CD14-positive monocyte (primary cell): ENCODE measurements at regions not wholly inside any gene's neighbourhood (a gene's known extent, or its start where the extent isn't known, plus 50 kb on each side); places are given as distances from the start of the nearest gene placed in this dataset.

ENCODE experiments used
- DNase-seq, 3 donors: peaks; one replicate each; pipeline ENCODE4 v3.0.0-alpha.2; 2011 to 2022
- H2AFZ ChIP-seq: 2 replicates; pipeline ENCODE4 v1.6.0; 2012; ENCODE audit warnings: mild to moderate bottlenecking, low read depth, low read length, inconsistent platforms; ENCODE audit not compliant: insufficient read depth, poor library complexity, severe bottlenecking
- H3K27ac ChIP-seq, 2 donors: 1 replicate in 1 of 2; 2 replicates in 1 of 2; pipeline ENCODE4 v1.5.1; 2012 to 2013; ENCODE audit warnings: low read length in 2 of 2, control low read depth in 1 of 2, inconsistent platforms in 1 of 2, low read depth in 1 of 2, mild to moderate bottlenecking in 1 of 2
- H3K27me3 ChIP-seq, 2 donors: one replicate each; pipeline versions ENCODE4 v1.6.0 to v1.6.1; 2011 to 2013; ENCODE audit warnings: low read length in 2 of 2; ENCODE audit not compliant: control insufficient read depth in 2 of 2, insufficient read depth in 2 of 2
- H3K36me3 ChIP-seq, 2 donors: replicated peaks in 1 of 2; 1 replicate in 1 of 2; 2 replicates in 1 of 2; pipeline versions ENCODE4 v1.5.1 to v1.6.1; 2012 to 2013; ENCODE audit warnings: low read length in 2 of 2, control low read depth in 1 of 2, inconsistent platforms in 1 of 2, mild to moderate bottlenecking in 1 of 2; ENCODE audit not compliant: insufficient read depth in 2 of 2, control insufficient read depth in 1 of 2
- H3K4me1 ChIP-seq, 2 donors: 1 replicate in 1 of 2; 2 replicates in 1 of 2; pipeline versions ENCODE4 v1.5.1 to v1.6.1; 2012 to 2013; ENCODE audit warnings: low read length in 2 of 2, control low read depth in 1 of 2, inconsistent platforms in 1 of 2, mild to moderate bottlenecking in 1 of 2, moderate library complexity in 1 of 2; ENCODE audit not compliant: insufficient read depth in 2 of 2, control insufficient read depth in 1 of 2
- H3K4me2 ChIP-seq: replicated peaks from 2 replicates; pipeline ENCODE3; 2012; ENCODE audit warnings: low read length, moderate library complexity, mild to moderate bottlenecking; ENCODE audit not compliant: poor library complexity, severe bottlenecking; ENCODE audit errors: extremely low read depth
- H3K4me3 ChIP-seq, 3 experiments: fragments of 200-600 bp in 1 of 3; sonication (generic) in 1 of 3; replicated peaks in 1 of 3; 1 replicate in 2 of 3; 2 replicates in 1 of 3; pipeline ENCODE4 v1.5.1; 2011 to 2013; ENCODE audit warnings: low read length in 3 of 3, mild to moderate bottlenecking in 3 of 3, control low read depth in 2 of 3, low read depth in 2 of 3, inconsistent platforms in 1 of 3, moderate library complexity in 1 of 3
- H3K79me2 ChIP-seq: 2 replicates; pipeline ENCODE4 v1.6.0; 2012; ENCODE audit warnings: mild to moderate bottlenecking, control low read depth, inconsistent platforms, low read length, moderate library complexity; ENCODE audit not compliant: insufficient read depth
- H3K9ac ChIP-seq: 2 replicates; pipeline ENCODE4 v1.6.0; 2017; ENCODE audit warnings: low read length, mild to moderate bottlenecking; ENCODE audit not compliant: insufficient read depth, poor library complexity, severe bottlenecking
- H3K9me3 ChIP-seq, 2 donors: replicated peaks in 1 of 2; 1 replicate in 1 of 2; 2 replicates in 1 of 2; pipeline versions ENCODE4 v1.5.1 to v1.6.1; 2012 to 2013; ENCODE audit warnings: low read length in 2 of 2, control low read depth in 1 of 2; ENCODE audit not compliant: control insufficient read depth in 1 of 2, insufficient read depth in 1 of 2
- H4K20me1 ChIP-seq: 2 replicates; pipeline ENCODE4 v1.6.0; 2012; ENCODE audit warnings: mild to moderate bottlenecking, low read length, control low read depth, moderate library complexity; ENCODE audit not compliant: insufficient read depth
- H3K27ac Mint-ChIP-seq, 7 donors: one replicate each; pipeline ENCODE4 v1.8.0; 2020; ENCODE audit warnings: mild to moderate bottlenecking in 7 of 7, mixed read lengths in 7 of 7, moderate library complexity in 6 of 7, inconsistent platforms in 2 of 7
- H3K27me3 Mint-ChIP-seq, 3 donors: one replicate each; pipeline ENCODE4 v1.8.0; 2021 to 2022; ENCODE audit warnings: low read depth in 3 of 3, mild to moderate bottlenecking in 3 of 3, mixed read lengths in 3 of 3, moderate library complexity in 3 of 3, inconsistent platforms in 1 of 3
- H3K36me3 Mint-ChIP-seq, 2 donors: one replicate each; pipeline ENCODE4 v1.8.0; 2020; ENCODE audit warnings: mixed read lengths in 2 of 2, inconsistent platforms in 1 of 2, mild to moderate bottlenecking in 1 of 2
- H3K4me1 Mint-ChIP-seq: one replicate; pipeline ENCODE4 v1.8.0; 2020; ENCODE audit warnings: mild to moderate bottlenecking, mixed read lengths
- H3K4me3 Mint-ChIP-seq, 2 donors: one replicate each; pipeline ENCODE4 v1.8.0; 2020; ENCODE audit warnings: mild to moderate bottlenecking in 2 of 2, mixed read lengths in 2 of 2, moderate library complexity in 1 of 2
- H3K9me3 Mint-ChIP-seq, 7 donors: one replicate each; pipeline ENCODE4 v1.8.0; 2020 to 2022; ENCODE audit warnings: mixed read lengths in 7 of 7, mild to moderate bottlenecking in 6 of 7, moderate library complexity in 6 of 7, inconsistent platforms in 2 of 7
- WGBS: methylation state at CpG from one replicate; pipeline ENCODE4 v1.1.5; 2013; ENCODE audit warnings: missing lambda C conversion rate; ENCODE audit not compliant: insufficient coverage; 5-methylcytosine and 5-hydroxymethylcytosine counted together
- intact Hi-C, 2 donors: fragments of 100-400 bp; cut with micrococcal nuclease; formaldehyde crosslinking; loops; one replicate each; pipeline versions ENCODE4 v1.15.0 to v1.15.1; 2023
- TF ChIP-seq, protein P1 (sequence below): fragments of 200-600 bp; IDR thresholded peaks from one replicate; pipeline ENCODE4 v1.8.0; 2022; ENCODE audit warnings: antibody characterized with exemption, mild to moderate bottlenecking

DNA sequence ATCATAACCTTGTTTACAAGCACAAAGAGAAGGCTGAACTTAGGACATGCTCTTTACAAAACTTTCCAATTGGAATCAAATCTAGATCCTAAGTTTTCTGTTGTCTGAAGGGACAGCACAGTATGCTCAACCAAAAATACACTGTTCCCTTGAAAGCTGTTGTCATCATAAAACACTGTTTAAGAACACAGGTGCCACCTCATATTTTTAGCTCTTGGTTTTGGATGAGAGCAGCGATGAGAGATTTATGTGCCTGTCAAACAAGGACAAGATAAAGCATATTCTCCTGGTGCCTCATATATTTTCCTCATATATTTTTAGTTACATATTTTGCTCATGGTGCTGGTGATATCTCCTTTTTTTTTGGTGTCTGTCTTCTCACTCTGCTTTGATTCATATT, 788.4 kb downstream of the AACS start:
- Histone ChIP-seq H3K36me3 (no peaks in the 10 kb centered on the region), H3K27me3 (no peaks in the 10 kb centered on the region), H4K20me1 (no peaks in the 10 kb centered on the region), H3K9me3 (no peaks in the 10 kb centered on the region), H3K27ac (no peak overlapping the region), H3K4me2 (no peak overlapping the region), H3K4me3 (no peak overlapping the region), H3K9ac (no peak overlapping the region), H2AFZ (no peak overlapping the region), H3K4me1 (no peaks in the 10 kb centered on the region), H3K79me2 (no peaks in the 10 kb centered on the region)
- WGBS: no CpG with 5 or more reads among the region's 1 CpG
- H3K4me3 Mint-ChIP-seq: no peak overlapping the region
- intact Hi-C loops: no loop called here
- H3K27me3 Mint-ChIP-seq: peaks cover 0 to 2% (median 0%) of the 10 kb centered on the region in 3 donors
- no peak for DNase-seq
- no peaks in the 10 kb centered on the region for H3K4me1 Mint-ChIP-seq
- no peak overlapping the region for H3K27ac Mint-ChIP-seq
- TF ChIP-seq, protein P1, sequence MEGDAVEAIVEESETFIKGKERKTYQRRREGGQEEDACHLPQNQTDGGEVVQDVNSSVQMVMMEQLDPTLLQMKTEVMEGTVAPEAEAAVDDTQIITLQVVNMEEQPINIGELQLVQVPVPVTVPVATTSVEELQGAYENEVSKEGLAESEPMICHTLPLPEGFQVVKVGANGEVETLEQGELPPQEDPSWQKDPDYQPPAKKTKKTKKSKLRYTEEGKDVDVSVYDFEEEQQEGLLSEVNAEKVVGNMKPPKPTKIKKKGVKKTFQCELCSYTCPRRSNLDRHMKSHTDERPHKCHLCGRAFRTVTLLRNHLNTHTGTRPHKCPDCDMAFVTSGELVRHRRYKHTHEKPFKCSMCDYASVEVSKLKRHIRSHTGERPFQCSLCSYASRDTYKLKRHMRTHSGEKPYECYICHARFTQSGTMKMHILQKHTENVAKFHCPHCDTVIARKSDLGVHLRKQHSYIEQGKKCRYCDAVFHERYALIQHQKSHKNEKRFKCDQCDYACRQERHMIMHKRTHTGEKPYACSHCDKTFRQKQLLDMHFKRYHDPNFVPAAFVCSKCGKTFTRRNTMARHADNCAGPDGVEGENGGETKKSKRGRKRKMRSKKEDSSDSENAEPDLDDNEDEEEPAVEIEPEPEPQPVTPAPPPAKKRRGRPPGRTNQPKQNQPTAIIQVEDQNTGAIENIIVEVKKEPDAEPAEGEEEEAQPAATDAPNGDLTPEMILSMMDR: no peak
- H3K9me3 Mint-ChIP-seq: peaks cover 0 to 4% (median 0%) of the 10 kb centered on the region in 7 donors
- no peaks in the 10 kb centered on the region for H3K36me3 Mint-ChIP-seq

DNA sequence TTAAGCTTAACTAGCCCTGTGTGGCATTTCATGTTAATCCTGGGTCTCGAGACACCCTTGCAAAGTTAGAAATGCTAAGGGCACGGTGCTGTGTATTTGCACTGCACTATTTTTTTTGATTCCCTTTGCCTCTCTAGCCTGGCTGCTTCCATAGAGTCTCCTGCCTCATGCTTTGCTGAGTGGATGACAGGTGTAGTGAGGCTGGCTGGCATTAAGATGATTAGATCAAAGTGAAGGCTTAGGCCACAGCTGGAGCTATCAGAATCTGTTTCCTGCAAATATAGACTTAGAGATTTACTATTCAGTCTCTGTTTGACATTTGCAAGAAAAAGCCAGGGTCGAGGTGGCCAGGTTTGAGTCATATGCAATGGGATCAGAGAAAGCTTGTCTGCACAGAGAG, 791.1 kb downstream of the AACS start:
- Mint-ChIP-seq H3K9me3 (peaks cover 4 to 9% (median 7%) of the 10 kb centered on the region in 7 donors), H3K27me3 (peaks cover 0 to 4% (median 2%) of the 10 kb centered on the region in 3 donors), H3K27ac (no peak overlapping the region), H3K4me3 (no peak overlapping the region), H3K4me1 (no peaks in the 10 kb centered on the region), H3K36me3 (no peaks in the 10 kb centered on the region)
- Histone ChIP-seq H4K20me1 (no peaks in the 10 kb centered on the region), H3K4me3 (no peak overlapping the region), H3K4me1 (no peaks in the 10 kb centered on the region), H3K79me2 (no peaks in the 10 kb centered on the region), H3K27ac (no peak overlapping the region), H3K9me3 (peaks cover 8 to 9% of the 10 kb centered on the region in 2 donors), H2AFZ (no peak overlapping the region), H3K9ac (no peak overlapping the region), H3K4me2 (no peak overlapping the region), H3K27me3 (peaks cover 0 to 4% of the 10 kb centered on the region in 2 donors), H3K36me3 (no peaks in the 10 kb centered on the region)
- DNase-seq: no peak
- TF ChIP-seq, protein P1: no peak
- WGBS: 44% methylated on average over 3 of the region's 3 CpGs
- intact Hi-C loops: no loop called here
